ENCODE measurements at regions not wholly inside any gene's neighbourhood (a gene's known extent, or its start where the extent isn't known, plus 50 kb on each side); places are given as distances from the start of the nearest gene placed in this dataset.

DNA sequence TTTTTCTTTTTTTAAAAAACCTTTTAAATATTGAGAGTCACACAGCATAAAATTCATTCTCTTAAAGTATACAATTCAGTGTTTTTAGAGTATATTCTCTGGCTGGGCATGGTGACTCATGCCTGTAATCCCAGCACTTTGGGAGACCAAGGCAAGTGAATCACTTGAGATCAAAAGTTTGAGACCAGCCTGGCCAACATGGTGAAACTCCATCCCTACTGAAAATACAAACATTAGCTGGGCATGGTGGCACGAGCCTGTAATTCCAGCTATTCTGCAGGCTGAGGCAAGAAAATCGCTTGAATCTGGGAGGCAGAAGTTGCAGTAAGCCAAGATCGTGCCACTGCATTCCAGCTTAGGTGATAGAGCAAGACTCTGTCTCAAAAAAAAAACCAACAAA is 68.4 kb upstream of the BCAT1 start (continued):
- TF ChIP-seq SAP30 (IDR thresholded peaks at IDR 0.05; ENCODE audit: insufficient read depth, insufficient replicate concordance, low read length) (no peak), KDM5A (IDR thresholded peaks at IDR 0.05; ENCODE audit: low read length) (no peak), SIX5 (IDR thresholded peaks at IDR 0.05; ENCODE audit: low read depth, low read length) (no peak)
